HL-60 (cell line): ENCODE measurements at regions not wholly inside any gene's neighbourhood (a gene's known extent, or its start where the extent isn't known, plus 50 kb on each side); places are given as distances from the start of the nearest gene placed in this dataset.

ENCODE experiments used
- DNase-seq, 2 experiments: peaks; one replicate each; pipeline ENCODE4 v3.0.0-alpha.2; 2010 to 2020; ENCODE audit warnings: low read depth in 1 of 2, low spot score in 1 of 2
- H3K27ac ChIP-seq: fragments of 250-450 bp; sonication (Bioruptor Pico); replicated peaks from 2 replicates; pipeline ENCODE4 v1.5.1; 2020; ENCODE audit warnings: mild to moderate bottlenecking, moderate library complexity
- H3K27me3 ChIP-seq: fragments of 250-450 bp; sonication (Bioruptor Pico); 2 replicates; pipeline ENCODE4 v1.5.1; 2021; ENCODE audit warnings: mild to moderate bottlenecking, moderate library complexity; ENCODE audit not compliant: insufficient read depth, poor library complexity, severe bottlenecking
- H3K4me3 ChIP-seq: replicated peaks from 2 replicates; pipeline ENCODE4 v1.5.1; 2011; ENCODE audit warnings: mild to moderate bottlenecking, control low read depth, low read length; ENCODE audit not compliant: insufficient read depth
- CTCF ChIP-seq: IDR thresholded peaks from one replicate; pipeline ENCODE4 v1.5.1; 2011; ENCODE audit warnings: low read length, control low read depth, inconsistent platforms; ENCODE audit not compliant: insufficient read depth
- GABPA ChIP-seq: IDR thresholded peaks from 2 replicates; pipeline ENCODE4 v1.6.1; 2012; ENCODE audit warnings: low read depth
- POLR2AphosphoS5 ChIP-seq: IDR thresholded peaks from 2 replicates; pipeline ENCODE4 v1.6.1; 2012; ENCODE audit warnings: low read depth
- SPI1 ChIP-seq: IDR thresholded peaks from 2 replicates; pipeline ENCODE4 v1.6.1; 2012; ENCODE audit warnings: low read depth, mild to moderate bottlenecking, borderline replicate concordance
- TF ChIP-seq, protein P1 (sequence below): IDR thresholded peaks from 2 replicates; pipeline ENCODE4 v1.6.1; 2012; ENCODE audit warnings: low read depth; ENCODE audit not compliant: insufficient replicate concordance

- peaks cover 3% of the 10 kb centered on the region for H3K27me3 ChIP-seq
- no peak for DNase-seq
- TF ChIP-seq, protein P1, sequence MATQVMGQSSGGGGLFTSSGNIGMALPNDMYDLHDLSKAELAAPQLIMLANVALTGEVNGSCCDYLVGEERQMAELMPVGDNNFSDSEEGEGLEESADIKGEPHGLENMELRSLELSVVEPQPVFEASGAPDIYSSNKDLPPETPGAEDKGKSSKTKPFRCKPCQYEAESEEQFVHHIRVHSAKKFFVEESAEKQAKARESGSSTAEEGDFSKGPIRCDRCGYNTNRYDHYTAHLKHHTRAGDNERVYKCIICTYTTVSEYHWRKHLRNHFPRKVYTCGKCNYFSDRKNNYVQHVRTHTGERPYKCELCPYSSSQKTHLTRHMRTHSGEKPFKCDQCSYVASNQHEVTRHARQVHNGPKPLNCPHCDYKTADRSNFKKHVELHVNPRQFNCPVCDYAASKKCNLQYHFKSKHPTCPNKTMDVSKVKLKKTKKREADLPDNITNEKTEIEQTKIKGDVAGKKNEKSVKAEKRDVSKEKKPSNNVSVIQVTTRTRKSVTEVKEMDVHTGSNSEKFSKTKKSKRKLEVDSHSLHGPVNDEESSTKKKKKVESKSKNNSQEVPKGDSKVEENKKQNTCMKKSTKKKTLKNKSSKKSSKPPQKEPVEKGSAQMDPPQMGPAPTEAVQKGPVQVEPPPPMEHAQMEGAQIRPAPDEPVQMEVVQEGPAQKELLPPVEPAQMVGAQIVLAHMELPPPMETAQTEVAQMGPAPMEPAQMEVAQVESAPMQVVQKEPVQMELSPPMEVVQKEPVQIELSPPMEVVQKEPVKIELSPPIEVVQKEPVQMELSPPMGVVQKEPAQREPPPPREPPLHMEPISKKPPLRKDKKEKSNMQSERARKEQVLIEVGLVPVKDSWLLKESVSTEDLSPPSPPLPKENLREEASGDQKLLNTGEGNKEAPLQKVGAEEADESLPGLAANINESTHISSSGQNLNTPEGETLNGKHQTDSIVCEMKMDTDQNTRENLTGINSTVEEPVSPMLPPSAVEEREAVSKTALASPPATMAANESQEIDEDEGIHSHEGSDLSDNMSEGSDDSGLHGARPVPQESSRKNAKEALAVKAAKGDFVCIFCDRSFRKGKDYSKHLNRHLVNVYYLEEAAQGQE = no peak
- TF ChIP-seq POLR2AphosphoS5 (no peak), SPI1 (no peak), GABPA (no peak), CTCF (no peak)
Observed at GRCh38 chr2:120673571-120674061, 62.1 kb upstream of the GLI2 start.

GRCh38 chr2:120674246-120675170, 61.2 kb upstream of the GLI2 start:
- DNase-seq = no peak
- H3K4me3 ChIP-seq = no peak overlapping the region
- TF ChIP-seq POLR2AphosphoS5 (no peak), CTCF (no peak), SPI1 (no peak), GABPA (no peak)
- TF ChIP-seq, protein P1 = no peak
- H3K27me3 ChIP-seq = peaks cover 3% of the 10 kb centered on the region
- H3K27ac ChIP-seq = no peak overlapping the region

More at GRCh38 chr2:120673571-120674061, 62.1 kb upstream of the GLI2 start:
- Histone ChIP-seq H3K4me3 (no peak overlapping the region), H3K27ac (no peak overlapping the region)

DNA sequence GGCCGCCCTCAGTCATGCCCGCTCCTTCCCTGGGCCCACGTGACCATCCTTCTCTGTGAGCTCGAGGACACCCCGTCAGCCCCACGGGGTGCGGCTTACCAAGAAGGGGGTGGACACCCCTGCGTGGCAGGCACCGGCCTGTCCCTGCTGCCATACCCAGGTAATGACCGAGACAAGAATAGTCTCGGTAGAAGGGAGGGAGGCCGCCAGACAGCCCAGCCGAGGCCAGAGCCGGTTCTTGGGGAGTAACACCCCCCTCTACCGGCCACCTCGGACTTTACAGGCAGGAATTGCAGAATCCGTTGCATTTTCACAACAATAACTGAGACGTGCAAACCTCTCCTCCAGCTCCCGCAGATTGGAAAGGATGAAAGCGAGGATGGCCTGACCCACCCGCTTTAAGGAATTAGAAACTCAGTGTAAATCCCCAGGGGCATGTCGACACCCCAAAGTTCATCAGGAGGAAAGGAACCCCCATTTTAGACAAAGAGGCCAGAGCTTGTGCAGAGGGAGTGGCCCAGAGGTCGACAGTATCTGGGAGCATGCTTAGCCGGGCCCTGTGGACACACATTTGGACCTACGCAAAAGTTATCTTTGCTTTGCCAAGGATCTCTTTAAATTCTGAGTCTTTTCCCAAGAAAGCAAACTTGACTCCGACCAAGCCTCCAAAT, 60.1 kb upstream of the GLI2 start:
- peak in 1 of 2 experiments; percentile 67 for DNase-seq
- peaks cover 3% of the 10 kb centered on the region for H3K27me3 ChIP-seq
- H3K27ac ChIP-seq = no peak overlapping the region
- TF ChIP-seq, protein P1 = no peak
- TF ChIP-seq CTCF = peak; percentile 62
- TF ChIP-seq GABPA = no peak
- TF ChIP-seq SPI1 = no peak
- no peak for TF ChIP-seq POLR2AphosphoS5
- H3K4me3 ChIP-seq = no peak overlapping the region
